GM23338 (cell line): ENCODE measurements at regions not wholly inside any gene's neighbourhood (a gene's known extent, or its start where the extent isn't known, plus 50 kb on each side); places are given as distances from the start of the nearest gene placed in this dataset.

ENCODE experiments used
- ATAC-seq: fragments of 200-7000 bp; cut with Tn5 transposase; 3 replicates; pipeline ENCODE4 v1.9.1; 2020
- DNase-seq: peaks from one replicate; pipeline ENCODE4 v3.0.0-alpha.2; 2015; ENCODE audit warnings: low spot score
- H2AFZ ChIP-seq: fragments of 200-600 bp; sonication (generic); 2 replicates; pipeline ENCODE4 v1.8.0; 2016; ENCODE audit warnings: antibody characterized with exemption, mild to moderate bottlenecking, moderate library complexity
- H3F3A ChIP-seq: fragments of 200-600 bp; sonication (generic); replicated peaks from 2 replicates; pipeline ENCODE4 v1.8.0; 2017; ENCODE audit warnings: antibody characterized with exemption, mixed run types, low read depth
- H3K27ac ChIP-seq: fragments of 200-600 bp; sonication (generic); 2 replicates; pipeline ENCODE4 v1.6.1; 2016; ENCODE audit warnings: low read depth
- H3K27me3 ChIP-seq: fragments of 200-600 bp; sonication (generic); 2 replicates; pipeline ENCODE4 v1.8.0; 2016; ENCODE audit warnings: mild to moderate bottlenecking, mixed run types, moderate library complexity; ENCODE audit not compliant: insufficient read depth
- H3K36me3 ChIP-seq: fragments of 200-600 bp; sonication (generic); 2 replicates; pipeline ENCODE4 v1.8.0; 2016; ENCODE audit warnings: mild to moderate bottlenecking; ENCODE audit not compliant: insufficient read depth
- H3K4me1 ChIP-seq: fragments of 200-600 bp; sonication (generic); 2 replicates; pipeline ENCODE4 v1.8.0; 2016; ENCODE audit warnings: mild to moderate bottlenecking, moderate library complexity; ENCODE audit not compliant: insufficient read depth
- H3K4me2 ChIP-seq: fragments of 200-600 bp; sonication (generic); 2 replicates; pipeline ENCODE4 v1.7.1; 2017; ENCODE audit warnings: mixed run types
- H3K4me3 ChIP-seq: fragments of 200-600 bp; sonication (generic); 2 replicates; pipeline ENCODE4 v1.6.1; 2016; ENCODE audit warnings: mixed run types
- H3K79me2 ChIP-seq: fragments of 200-600 bp; sonication (generic); replicated peaks from 2 replicates; pipeline ENCODE4 v1.8.0; 2017; ENCODE audit warnings: mild to moderate bottlenecking; ENCODE audit not compliant: insufficient read depth
- H3K9me2 ChIP-seq: fragments of 200-600 bp; sonication (generic); 2 replicates; pipeline ENCODE4 v1.8.0; 2017; ENCODE audit not compliant: insufficient read depth
- H4K20me1 ChIP-seq: fragments of 200-600 bp; sonication (generic); replicated peaks from 2 replicates; pipeline ENCODE4 v1.8.0; 2017; ENCODE audit warnings: mild to moderate bottlenecking; ENCODE audit not compliant: insufficient read depth
- H3K27ac Mint-ChIP-seq: 2 replicates; pipeline ENCODE4 v1.8.0; 2020; ENCODE audit warnings: inconsistent platforms, mild to moderate bottlenecking, moderate library complexity, mixed read lengths
- H3K27me3 Mint-ChIP-seq: 3 replicates; pipeline ENCODE4 v1.8.0; 2022; ENCODE audit warnings: low read depth, mild to moderate bottlenecking, moderate library complexity, mixed read lengths, inconsistent platforms; ENCODE audit not compliant: insufficient read depth, poor library complexity
- H3K36me3 Mint-ChIP-seq: 3 replicates; pipeline ENCODE4 v1.8.0; 2021; ENCODE audit warnings: low read depth, mild to moderate bottlenecking, inconsistent platforms, moderate library complexity, mixed read lengths
- H3K4me1 Mint-ChIP-seq: 3 replicates; pipeline ENCODE4 v1.8.0; 2020; ENCODE audit warnings: mild to moderate bottlenecking, inconsistent platforms, mixed read lengths
- H3K4me3 Mint-ChIP-seq: 3 replicates; pipeline ENCODE4 v1.8.0; 2021; ENCODE audit warnings: moderate library complexity, mild to moderate bottlenecking, inconsistent platforms, mixed read lengths
- H3K9me3 Mint-ChIP-seq: 3 replicates; pipeline ENCODE4 v1.8.0; 2020; ENCODE audit warnings: moderate library complexity, mild to moderate bottlenecking, inconsistent platforms, mixed read lengths
- CTCF ChIP-seq, 2 experiments: fragments of 200-600 bp in 1 of 2; sonication (generic) in 1 of 2; conservative IDR thresholded peaks; 2 replicates each; pipeline versions ENCODE4 v1.5.1 to v1.6.1; 2016 to 2017; ENCODE audit warnings: antibody characterized with exemption in 2 of 2, low read depth in 2 of 2, mild to moderate bottlenecking in 2 of 2, moderate library complexity in 1 of 2
- EZH2 ChIP-seq: fragments of 200-600 bp; sonication (generic); IDR thresholded peaks from one replicate; pipeline ENCODE4 v1.8.0; 2017; ENCODE audit warnings: antibody characterized with exemption, mild to moderate bottlenecking, low read depth; ENCODE audit not compliant: unreplicated experiment
- EZH2phosphoT487 ChIP-seq: fragments of 200-600 bp; sonication (generic); IDR thresholded peaks from one replicate; pipeline ENCODE4 v1.8.1; 2018; ENCODE audit warnings: antibody characterized with exemption; ENCODE audit not compliant: unreplicated experiment
- NANOG ChIP-seq: IDR thresholded peaks from 2 replicates; pipeline ENCODE4 v1.6.1; 2016; ENCODE audit warnings: antibody characterized with exemption, borderline replicate concordance
- POLR2AphosphoS5 ChIP-seq: IDR thresholded peaks from 2 replicates; pipeline ENCODE4 v1.6.1; 2016; ENCODE audit warnings: antibody characterized with exemption, low read depth
- STAT1 ChIP-seq: IDR thresholded peaks from one replicate; pipeline ENCODE4 v1.6.1; 2016; ENCODE audit warnings: antibody characterized with exemption; ENCODE audit not compliant: unreplicated experiment
- TF ChIP-seq, protein P1 (sequence below): fragments of 250-450 bp; sonication (Bioruptor Pico); IDR thresholded peaks from 2 replicates; pipeline ENCODE4 v1.5.0; 2020; ENCODE audit warnings: mild to moderate bottlenecking, moderate library complexity

GRCh38 chr6:18753076-18753475 lies 365.9 kb downstream of the RNF144B start (continued):
- TF ChIP-seq, protein P1, sequence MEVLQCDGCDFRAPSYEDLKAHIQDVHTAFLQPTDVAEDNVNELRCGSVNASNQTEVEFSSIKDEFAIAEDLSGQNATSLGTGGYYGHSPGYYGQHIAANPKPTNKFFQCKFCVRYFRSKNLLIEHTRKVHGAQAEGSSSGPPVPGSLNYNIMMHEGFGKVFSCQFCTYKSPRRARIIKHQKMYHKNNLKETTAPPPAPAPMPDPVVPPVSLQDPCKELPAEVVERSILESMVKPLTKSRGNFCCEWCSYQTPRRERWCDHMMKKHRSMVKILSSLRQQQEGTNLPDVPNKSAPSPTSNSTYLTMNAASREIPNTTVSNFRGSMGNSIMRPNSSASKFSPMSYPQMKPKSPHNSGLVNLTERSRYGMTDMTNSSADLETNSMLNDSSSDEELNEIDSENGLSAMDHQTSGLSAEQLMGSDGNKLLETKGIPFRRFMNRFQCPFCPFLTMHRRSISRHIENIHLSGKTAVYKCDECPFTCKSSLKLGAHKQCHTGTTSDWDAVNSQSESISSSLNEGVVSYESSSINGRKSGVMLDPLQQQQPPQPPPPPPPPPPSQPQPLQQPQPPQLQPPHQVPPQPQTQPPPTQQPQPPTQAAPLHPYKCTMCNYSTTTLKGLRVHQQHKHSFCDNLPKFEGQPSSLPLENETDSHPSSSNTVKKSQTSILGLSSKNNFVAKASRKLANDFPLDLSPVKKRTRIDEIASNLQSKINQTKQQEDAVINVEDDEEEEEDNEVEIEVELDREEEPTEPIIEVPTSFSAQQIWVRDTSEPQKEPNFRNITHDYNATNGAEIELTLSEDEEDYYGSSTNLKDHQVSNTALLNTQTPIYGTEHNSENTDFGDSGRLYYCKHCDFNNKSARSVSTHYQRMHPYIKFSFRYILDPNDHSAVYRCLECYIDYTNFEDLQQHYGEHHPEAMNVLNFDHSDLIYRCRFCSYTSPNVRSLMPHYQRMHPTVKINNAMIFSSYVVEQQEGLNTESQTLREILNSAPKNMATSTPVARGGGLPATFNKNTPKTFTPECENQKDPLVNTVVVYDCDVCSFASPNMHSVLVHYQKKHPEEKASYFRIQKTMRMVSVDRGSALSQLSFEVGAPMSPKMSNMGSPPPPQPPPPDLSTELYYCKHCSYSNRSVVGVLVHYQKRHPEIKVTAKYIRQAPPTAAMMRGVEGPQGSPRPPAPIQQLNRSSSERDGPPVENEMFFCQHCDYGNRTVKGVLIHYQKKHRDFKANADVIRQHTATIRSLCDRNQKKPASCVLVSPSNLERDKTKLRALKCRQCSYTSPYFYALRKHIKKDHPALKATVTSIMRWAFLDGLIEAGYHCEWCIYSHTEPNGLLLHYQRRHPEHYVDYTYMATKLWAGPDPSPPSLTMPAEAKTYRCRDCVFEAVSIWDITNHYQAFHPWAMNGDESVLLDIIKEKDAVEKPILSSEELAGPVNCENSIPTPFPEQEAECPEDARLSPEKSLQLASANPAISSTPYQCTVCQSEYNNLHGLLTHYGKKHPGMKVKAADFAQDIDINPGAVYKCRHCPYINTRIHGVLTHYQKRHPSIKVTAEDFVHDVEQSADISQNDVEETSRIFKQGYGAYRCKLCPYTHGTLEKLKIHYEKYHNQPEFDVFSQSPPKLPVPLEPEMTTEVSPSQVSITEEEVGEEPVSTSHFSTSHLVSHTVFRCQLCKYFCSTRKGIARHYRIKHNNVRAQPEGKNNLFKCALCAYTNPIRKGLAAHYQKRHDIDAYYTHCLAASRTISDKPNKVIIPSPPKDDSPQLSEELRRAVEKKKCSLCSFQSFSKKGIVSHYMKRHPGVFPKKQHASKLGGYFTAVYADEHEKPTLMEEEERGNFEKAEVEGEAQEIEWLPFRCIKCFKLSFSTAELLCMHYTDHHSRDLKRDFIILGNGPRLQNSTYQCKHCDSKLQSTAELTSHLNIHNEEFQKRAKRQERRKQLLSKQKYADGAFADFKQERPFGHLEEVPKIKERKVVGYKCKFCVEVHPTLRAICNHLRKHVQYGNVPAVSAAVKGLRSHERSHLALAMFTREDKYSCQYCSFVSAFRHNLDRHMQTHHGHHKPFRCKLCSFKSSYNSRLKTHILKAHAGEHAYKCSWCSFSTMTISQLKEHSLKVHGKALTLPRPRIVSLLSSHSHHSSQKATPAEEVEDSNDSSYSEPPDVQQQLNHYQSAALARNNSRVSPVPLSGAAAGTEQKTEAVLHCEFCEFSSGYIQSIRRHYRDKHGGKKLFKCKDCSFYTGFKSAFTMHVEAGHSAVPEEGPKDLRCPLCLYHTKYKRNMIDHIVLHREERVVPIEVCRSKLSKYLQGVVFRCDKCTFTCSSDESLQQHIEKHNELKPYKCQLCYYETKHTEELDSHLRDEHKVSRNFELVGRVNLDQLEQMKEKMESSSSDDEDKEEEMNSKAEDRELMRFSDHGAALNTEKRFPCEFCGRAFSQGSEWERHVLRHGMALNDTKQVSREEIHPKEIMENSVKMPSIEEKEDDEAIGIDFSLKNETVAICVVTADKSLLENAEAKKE (CRISPR knock-in tag), result no peak
- TF ChIP-seq STAT1 (no peak), EZH2phosphoT487 (no peak), POLR2AphosphoS5 (no peak), CTCF (conservative IDR thresholded peaks at IDR 0.05; ENCODE audit: low read depth in 2 of 2) (no peak)

- no peak overlapping the region for H3K4me2 ChIP-seq
- Mint-ChIP-seq H3K4me3 (no peak overlapping the region), H3K9me3 (peaks cover 13% of the 10 kb centered on the region), H3K36me3 (peaks cover 12% of the 10 kb centered on the region; the same call in 2 of the 3 replicates), H3K27me3 (peaks cover 4% of the 10 kb centered on the region), H3K27ac (no peak overlapping the region), H3K4me1 (no peaks in the 10 kb centered on the region; the same call in 2 of the 3 replicates)
- H3K4me3 ChIP-seq, result no peak overlapping the region
- H3K79me2 ChIP-seq, result no peaks in the 10 kb centered on the region
- no peak overlapping the region for H2AFZ ChIP-seq
- ATAC-seq (no peak), DNase-seq (no peak)
- no peaks in the 10 kb centered on the region for H3K27me3 ChIP-seq
- TF ChIP-seq EZH2phosphoT487 (no peak), EZH2 (no peak), POLR2AphosphoS5 (no peak), NANOG (no peak)
- TF ChIP-seq, protein P1 (CRISPR knock-in tag), result no peak
- H4K20me1 ChIP-seq, result no peaks in the 10 kb centered on the region
- no peaks in the 10 kb centered on the region for H3K4me1 ChIP-seq
- H3F3A ChIP-seq, result no peaks in the 10 kb centered on the region
- no peaks in the 10 kb centered on the region; the same call in 1 of the 2 replicates for H3K36me3 ChIP-seq
- H3K9me2 ChIP-seq, result peaks cover 6% of the 10 kb centered on the region; the same call in 1 of the 2 replicates
- no peak overlapping the region for H3K27ac ChIP-seq
Observed at GRCh38 chr6:18763086-18763485, 375.9 kb downstream of the RNF144B start.
